ENCODE measurements at regions not wholly inside any gene's neighbourhood (a gene's known extent, or its start where the extent isn't known, plus 50 kb on each side); places are given as distances from the start of the nearest gene placed in this dataset.

DNA sequence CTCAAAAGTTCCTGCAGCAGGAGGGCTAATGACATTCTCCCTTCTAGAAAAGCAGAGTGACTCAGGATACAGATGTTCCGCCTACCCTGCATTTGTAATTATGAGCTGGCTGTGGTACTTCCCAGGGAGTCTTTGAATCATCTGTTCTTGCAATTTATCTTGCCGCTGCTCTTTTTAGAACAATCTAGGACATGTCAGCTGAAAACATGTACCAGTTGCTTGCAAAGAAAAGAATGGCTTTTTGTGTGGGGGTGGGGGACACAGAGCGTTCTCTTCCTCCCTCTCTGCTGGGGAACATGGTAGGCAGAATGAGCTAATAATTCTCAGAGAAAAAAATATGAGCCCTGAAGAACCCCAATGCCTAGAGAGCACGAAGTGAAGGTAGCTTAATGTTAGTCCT lies 51.7 kb upstream of the TUT7 start:
- no peak for DNase-seq

DNA sequence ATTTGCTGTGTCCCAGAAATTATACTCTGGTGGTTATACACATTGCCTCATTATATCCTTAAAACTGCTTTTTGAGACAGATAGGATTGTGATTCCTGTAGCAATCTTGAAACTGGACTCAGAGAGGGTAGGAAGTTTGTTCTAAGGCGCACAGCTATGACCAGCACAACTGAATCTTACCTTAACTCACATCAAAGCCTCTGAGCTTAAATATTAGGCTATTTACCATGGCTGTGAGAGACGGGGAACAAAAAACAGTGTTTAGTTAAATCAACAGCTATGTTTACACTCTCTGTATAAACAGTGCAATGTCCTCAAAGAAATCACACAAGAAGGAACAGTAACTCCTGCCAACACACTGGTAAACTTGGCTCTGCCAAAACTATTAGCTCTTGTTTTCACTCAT lies 50.9 kb upstream of the TUT7 start:
- DNase-seq, result no peak

Measured in CD4-positive, alpha-beta T cell treated with Interleukin-1 beta for 1 hour (primary cell).